ENCODE measurements at regions not wholly inside any gene's neighbourhood (a gene's known extent, or its start where the extent isn't known, plus 50 kb on each side); places are given as distances from the start of the nearest gene placed in this dataset.
"Not testable (repeated sequence)": the region's sequence is repeated elsewhere in the genome, so short reads cannot be mapped to it uniquely, and the experiment has no call there.

DNA sequence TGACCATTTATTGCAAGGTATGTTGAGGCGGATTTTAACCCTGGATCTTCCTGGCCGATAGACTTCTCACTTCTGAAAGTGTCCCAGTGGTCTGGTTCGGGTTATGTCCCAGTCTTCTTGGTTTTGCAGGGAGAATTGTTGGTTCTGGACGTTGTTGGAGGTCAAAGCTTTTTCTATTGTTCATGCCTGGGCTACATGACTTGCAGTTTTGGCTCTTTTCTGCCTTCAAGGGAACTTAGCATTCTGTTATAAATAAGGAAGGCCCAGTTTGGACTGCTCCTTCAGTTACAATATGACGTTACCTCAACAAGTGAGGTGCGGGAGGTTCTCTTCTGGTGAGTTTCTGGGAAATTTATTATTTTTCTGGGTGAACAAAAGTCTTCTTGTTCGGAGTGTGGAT lies 614.3 kb downstream of the DIPK2A start:
- no peak overlapping the region for H3K27ac ChIP-seq

GRCh38 chr3:144586382-144586781 lies 614.8 kb downstream of the DIPK2A start:
- H3K27ac ChIP-seq = no peak overlapping the region
- TF ChIP-seq, protein P1, sequence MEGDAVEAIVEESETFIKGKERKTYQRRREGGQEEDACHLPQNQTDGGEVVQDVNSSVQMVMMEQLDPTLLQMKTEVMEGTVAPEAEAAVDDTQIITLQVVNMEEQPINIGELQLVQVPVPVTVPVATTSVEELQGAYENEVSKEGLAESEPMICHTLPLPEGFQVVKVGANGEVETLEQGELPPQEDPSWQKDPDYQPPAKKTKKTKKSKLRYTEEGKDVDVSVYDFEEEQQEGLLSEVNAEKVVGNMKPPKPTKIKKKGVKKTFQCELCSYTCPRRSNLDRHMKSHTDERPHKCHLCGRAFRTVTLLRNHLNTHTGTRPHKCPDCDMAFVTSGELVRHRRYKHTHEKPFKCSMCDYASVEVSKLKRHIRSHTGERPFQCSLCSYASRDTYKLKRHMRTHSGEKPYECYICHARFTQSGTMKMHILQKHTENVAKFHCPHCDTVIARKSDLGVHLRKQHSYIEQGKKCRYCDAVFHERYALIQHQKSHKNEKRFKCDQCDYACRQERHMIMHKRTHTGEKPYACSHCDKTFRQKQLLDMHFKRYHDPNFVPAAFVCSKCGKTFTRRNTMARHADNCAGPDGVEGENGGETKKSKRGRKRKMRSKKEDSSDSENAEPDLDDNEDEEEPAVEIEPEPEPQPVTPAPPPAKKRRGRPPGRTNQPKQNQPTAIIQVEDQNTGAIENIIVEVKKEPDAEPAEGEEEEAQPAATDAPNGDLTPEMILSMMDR (IDR thresholded peaks at IDR 0.05) = no peak
- no peak for TF ChIP-seq ZFX (IDR thresholded peaks at IDR 0.05; ENCODE audit: borderline replicate concordance)

More for the DNA sequence above, 614.3 kb downstream of the DIPK2A start:
- no peak for TF ChIP-seq ZFX (IDR thresholded peaks at IDR 0.05; ENCODE audit: borderline replicate concordance)
- TF ChIP-seq, protein P1 (IDR thresholded peaks at IDR 0.05) = no peak

- H3K27ac ChIP-seq = no peak overlapping the region
- TF ChIP-seq, protein P1 (IDR thresholded peaks at IDR 0.05) = no peak
- TF ChIP-seq ZFX (IDR thresholded peaks at IDR 0.05; ENCODE audit: borderline replicate concordance) = no peak
These were observed 619.2 kb downstream of the DIPK2A start for GRCh38 chr3:144590854-144591253.

- no peak overlapping the region for H3K27ac ChIP-seq
These were observed 622.3 kb downstream of the DIPK2A start for GRCh38 chr3:144593881-144594280.

DNA sequence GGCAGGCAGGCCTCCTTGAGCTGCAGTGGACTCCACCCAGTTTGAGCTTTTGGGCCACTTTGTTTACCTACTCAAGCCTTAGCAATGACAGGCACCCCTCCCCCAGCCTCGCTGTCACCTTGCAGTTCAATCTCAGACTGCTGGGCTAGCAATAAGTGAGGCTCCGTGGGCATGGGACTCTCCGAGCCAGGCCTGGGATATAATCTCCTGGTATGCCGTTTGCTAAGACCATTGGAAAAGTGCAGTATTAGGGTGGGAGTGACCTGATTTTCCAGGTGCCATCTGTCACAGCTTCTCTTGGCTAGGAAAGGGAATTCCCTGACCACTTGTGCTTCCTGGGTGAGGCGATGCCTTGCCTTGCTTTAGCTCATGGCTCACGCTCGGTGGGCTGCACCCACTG lies 648.6 kb downstream of the DIPK2A start:
- H3K27ac ChIP-seq = not testable (repeated sequence)

More at GRCh38 chr3:144593881-144594280, 622.3 kb downstream of the DIPK2A start:
- no peak for TF ChIP-seq ZFX (IDR thresholded peaks at IDR 0.05; ENCODE audit: borderline replicate concordance)
- TF ChIP-seq, protein P1 (IDR thresholded peaks at IDR 0.05) = no peak

DNA sequence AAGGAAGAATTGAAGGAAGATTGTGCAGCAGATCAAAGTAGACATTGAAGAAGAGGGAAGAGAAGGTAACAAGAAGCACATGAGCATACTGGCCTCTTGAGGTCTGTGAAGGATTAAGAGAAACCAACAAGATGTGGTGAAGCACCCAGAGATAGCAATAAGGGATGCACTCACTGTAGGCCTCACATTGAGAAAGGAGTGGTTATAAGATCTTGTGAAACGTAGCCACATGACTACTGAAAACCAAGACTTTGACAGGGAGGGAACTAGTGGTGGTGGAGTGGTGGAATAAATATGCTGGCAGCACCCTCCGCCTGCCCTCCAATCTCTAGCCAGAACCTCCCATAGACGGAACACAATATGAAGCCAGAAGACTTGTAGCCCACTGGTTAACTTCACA lies 651.2 kb downstream of the DIPK2A start:
- no peak for TF ChIP-seq ZFX (IDR thresholded peaks at IDR 0.05; ENCODE audit: borderline replicate concordance)
- TF ChIP-seq, protein P1 (IDR thresholded peaks at IDR 0.05) = no peak
- H3K27ac ChIP-seq = no peak overlapping the region

DNA sequence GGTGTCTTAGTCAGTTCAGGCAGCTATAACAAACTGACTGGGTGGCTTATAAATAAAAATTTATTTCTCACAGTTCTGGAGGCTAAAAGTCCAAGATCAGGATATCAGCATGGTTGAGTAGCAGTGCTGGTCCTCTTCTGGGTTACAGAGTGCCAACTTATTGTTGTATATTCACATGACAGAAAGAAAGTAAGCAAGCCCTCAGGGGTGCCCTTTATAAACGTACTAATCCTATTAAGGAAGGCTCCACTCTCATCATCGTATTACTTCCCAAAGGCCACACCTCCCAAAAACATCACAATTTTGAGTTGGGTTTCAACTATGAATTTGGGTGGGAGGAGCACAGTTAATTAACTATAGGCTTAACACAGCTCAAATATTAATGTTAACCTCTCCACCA lies 653.0 kb downstream of the DIPK2A start:
- H3K27ac ChIP-seq = no peak overlapping the region
- TF ChIP-seq, protein P1 (IDR thresholded peaks at IDR 0.05) = no peak
- TF ChIP-seq ZFX (IDR thresholded peaks at IDR 0.05; ENCODE audit: borderline replicate concordance) = no peak

GRCh38 chr3:144626835-144627234 lies 655.2 kb downstream of the DIPK2A start:
- H3K27ac ChIP-seq = no peak overlapping the region
- TF ChIP-seq, protein P1 (IDR thresholded peaks at IDR 0.05) = no peak
- TF ChIP-seq ZFX (IDR thresholded peaks at IDR 0.05; ENCODE audit: borderline replicate concordance) = no peak

Data from 22Rv1 (cell line).